ENCODE measurements at regions not wholly inside any gene's neighbourhood (a gene's known extent, or its start where the extent isn't known, plus 50 kb on each side); places are given as distances from the start of the nearest gene placed in this dataset.

GRCh38 chr13:70955887-70956286 lies 847.6 kb upstream of the KLHL1 start:
- Histone ChIP-seq H3K4me3 (ENCODE audit: low read length) (no peak overlapping the region), H3K9ac (ENCODE audit: low read length) (no peak overlapping the region), H3K4me2 (ENCODE audit: low read length) (no peak overlapping the region), H3K27me3 (ENCODE audit: low read depth, low read length) (no peaks in the 10 kb centered on the region), H3K27ac (ENCODE audit: low read length) (no peak overlapping the region), H3K36me3 (replicated peaks; ENCODE audit: low read depth, low read length) (no peaks in the 10 kb centered on the region), H3K9me3 (ENCODE audit: insufficient read depth, low read length) (no peaks in the 10 kb centered on the region), H3K79me2 (ENCODE audit: low read length) (no peaks in the 10 kb centered on the region), H2AFZ (ENCODE audit: low read depth, low read length) (no peak overlapping the region), H4K20me1 (ENCODE audit: insufficient read depth, low read length) (no peaks in the 10 kb centered on the region), H3K4me1 (ENCODE audit: low read length) (peaks cover 3% of the 10 kb centered on the region; the same call in 1 of the 2 replicates)
- no peak for TF ChIP-seq CTCF (IDR thresholded peaks at IDR 0.05; ENCODE audit: low read depth, low read length)
- no peak for TF ChIP-seq EZH2phosphoT487 (IDR thresholded peaks at IDR 0.05; ENCODE audit: low read depth)

- no peaks in the 10 kb centered on the region for H3K36me3 ChIP-seq (replicated peaks; ENCODE audit: low read depth, low read length)
- no peaks in the 10 kb centered on the region for H3K79me2 ChIP-seq (ENCODE audit: low read length)
- H3K27ac ChIP-seq (ENCODE audit: low read length) = no peak overlapping the region
- peaks cover 14% of the 10 kb centered on the region for H3K4me1 ChIP-seq (ENCODE audit: low read length)
- H2AFZ ChIP-seq (ENCODE audit: low read depth, low read length) = no peak overlapping the region
- no peak overlapping the region for H3K4me3 ChIP-seq (ENCODE audit: low read length)
- H3K27me3 ChIP-seq (ENCODE audit: low read depth, low read length) = no peaks in the 10 kb centered on the region
- no peak overlapping the region for H3K9ac ChIP-seq (ENCODE audit: low read length)
- H3K9me3 ChIP-seq (ENCODE audit: insufficient read depth, low read length) = no peaks in the 10 kb centered on the region
- no peaks in the 10 kb centered on the region for H4K20me1 ChIP-seq (ENCODE audit: insufficient read depth, low read length)
- TF ChIP-seq EZH2phosphoT487 (IDR thresholded peaks at IDR 0.05; ENCODE audit: low read depth) (no peak), CTCF (IDR thresholded peaks at IDR 0.05; ENCODE audit: low read depth, low read length) (no peak)
- H3K4me2 ChIP-seq (ENCODE audit: low read length) = no peak overlapping the region
Measured at GRCh38 chr13:70950664-70951063, 842.4 kb upstream of the KLHL1 start.

- H3K36me3 ChIP-seq (replicated peaks; ENCODE audit: low read depth, low read length) = no peaks in the 10 kb centered on the region
- H3K4me3 ChIP-seq (ENCODE audit: low read length) = no peak overlapping the region
- H2AFZ ChIP-seq (ENCODE audit: low read depth, low read length) = no peak overlapping the region
- no peaks in the 10 kb centered on the region for H3K9me3 ChIP-seq (ENCODE audit: insufficient read depth, low read length)
- peak overlapping the region; percentile 30 for H3K4me2 ChIP-seq (ENCODE audit: low read length)
- peaks cover 29% of the 10 kb centered on the region for H3K4me1 ChIP-seq (ENCODE audit: low read length)
- no peaks in the 10 kb centered on the region for H3K79me2 ChIP-seq (ENCODE audit: low read length)
- no peak overlapping the region for H3K9ac ChIP-seq (ENCODE audit: low read length)
- H4K20me1 ChIP-seq (ENCODE audit: insufficient read depth, low read length) = no peaks in the 10 kb centered on the region
- H3K27ac ChIP-seq (ENCODE audit: low read length) = peak overlapping the region; percentile 20; the same call in 1 of the 2 replicates
- TF ChIP-seq EZH2phosphoT487 (IDR thresholded peaks at IDR 0.05; ENCODE audit: low read depth) (no peak), CTCF (IDR thresholded peaks at IDR 0.05; ENCODE audit: low read depth, low read length) (no peak)
- no peaks in the 10 kb centered on the region for H3K27me3 ChIP-seq (ENCODE audit: low read depth, low read length)
Measured at GRCh38 chr13:70945506-70945905, 837.3 kb upstream of the KLHL1 start.

GRCh38 chr13:70941454-70941853 lies 833.2 kb upstream of the KLHL1 start:
- Histone ChIP-seq H3K36me3 (replicated peaks; ENCODE audit: low read depth, low read length) (no peaks in the 10 kb centered on the region), H3K79me2 (ENCODE audit: low read length) (no peaks in the 10 kb centered on the region), H3K27ac (ENCODE audit: low read length) (no peak overlapping the region), H2AFZ (ENCODE audit: low read depth, low read length) (0 out of 2 replicates have a peak overlapping the region, but pooled peaks have one; percentile 8), H3K4me1 (ENCODE audit: low read length) (peaks cover 23% of the 10 kb centered on the region), H4K20me1 (ENCODE audit: insufficient read depth, low read length) (no peaks in the 10 kb centered on the region), H3K4me3 (ENCODE audit: low read length) (no peak overlapping the region), H3K4me2 (ENCODE audit: low read length) (no peak overlapping the region), H3K9ac (ENCODE audit: low read length) (no peak overlapping the region), H3K9me3 (ENCODE audit: insufficient read depth, low read length) (no peaks in the 10 kb centered on the region), H3K27me3 (ENCODE audit: low read depth, low read length) (no peaks in the 10 kb centered on the region)
- TF ChIP-seq CTCF (IDR thresholded peaks at IDR 0.05; ENCODE audit: low read depth, low read length) (no peak), EZH2phosphoT487 (IDR thresholded peaks at IDR 0.05; ENCODE audit: low read depth) (no peak)

Data from OCI-LY3 (cell line).